ENCODE measurements at regions not wholly inside any gene's neighbourhood (a gene's known extent, or its start where the extent isn't known, plus 50 kb on each side); places are given as distances from the start of the nearest gene placed in this dataset.

DNA sequence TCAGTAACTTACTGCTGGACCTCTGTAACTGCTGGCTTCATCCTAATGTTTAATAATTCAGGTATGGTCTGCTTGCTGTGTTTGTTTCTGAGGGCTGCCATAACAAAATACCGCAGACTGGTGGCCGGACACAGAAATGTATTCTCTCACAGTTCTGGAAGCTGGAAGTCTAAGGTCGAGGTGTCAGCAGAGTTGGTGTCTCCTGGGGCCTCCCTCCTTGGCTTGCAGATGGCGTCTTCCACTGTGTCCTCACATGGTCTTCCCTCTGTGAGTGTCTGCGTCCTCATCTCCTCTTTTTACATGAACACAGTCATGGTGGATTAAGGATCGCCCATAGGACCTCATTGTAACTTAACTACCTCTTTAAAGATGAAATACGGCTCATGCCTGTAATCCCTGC lies 389.7 kb upstream of the JARID2 start:
- no peak for TF ChIP-seq POLR2AphosphoS5 (IDR thresholded peaks at IDR 0.05; ENCODE audit: insufficient read depth in 1 of 2, low read depth in 1 of 2)
- no peak for TF ChIP-seq POLR2A (IDR thresholded peaks at IDR 0.05)
- TF ChIP-seq, protein P1, sequence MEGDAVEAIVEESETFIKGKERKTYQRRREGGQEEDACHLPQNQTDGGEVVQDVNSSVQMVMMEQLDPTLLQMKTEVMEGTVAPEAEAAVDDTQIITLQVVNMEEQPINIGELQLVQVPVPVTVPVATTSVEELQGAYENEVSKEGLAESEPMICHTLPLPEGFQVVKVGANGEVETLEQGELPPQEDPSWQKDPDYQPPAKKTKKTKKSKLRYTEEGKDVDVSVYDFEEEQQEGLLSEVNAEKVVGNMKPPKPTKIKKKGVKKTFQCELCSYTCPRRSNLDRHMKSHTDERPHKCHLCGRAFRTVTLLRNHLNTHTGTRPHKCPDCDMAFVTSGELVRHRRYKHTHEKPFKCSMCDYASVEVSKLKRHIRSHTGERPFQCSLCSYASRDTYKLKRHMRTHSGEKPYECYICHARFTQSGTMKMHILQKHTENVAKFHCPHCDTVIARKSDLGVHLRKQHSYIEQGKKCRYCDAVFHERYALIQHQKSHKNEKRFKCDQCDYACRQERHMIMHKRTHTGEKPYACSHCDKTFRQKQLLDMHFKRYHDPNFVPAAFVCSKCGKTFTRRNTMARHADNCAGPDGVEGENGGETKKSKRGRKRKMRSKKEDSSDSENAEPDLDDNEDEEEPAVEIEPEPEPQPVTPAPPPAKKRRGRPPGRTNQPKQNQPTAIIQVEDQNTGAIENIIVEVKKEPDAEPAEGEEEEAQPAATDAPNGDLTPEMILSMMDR (IDR thresholded peaks at IDR 0.05): no peak
- intact Hi-C loops (cut with DNase I): no loop called here
- Histone ChIP-seq H3K27ac (no peak overlapping the region), H3K36me3 (no peaks in the 10 kb centered on the region), H3K4me1 (no peaks in the 10 kb centered on the region), H3K27me3 (no peaks in the 10 kb centered on the region), H3K4me3 (no peak overlapping the region), H3K9me3 (no peaks in the 10 kb centered on the region)
- no peak for DNase-seq (ENCODE audit: extremely low spot score in 2 of 2)

DNA sequence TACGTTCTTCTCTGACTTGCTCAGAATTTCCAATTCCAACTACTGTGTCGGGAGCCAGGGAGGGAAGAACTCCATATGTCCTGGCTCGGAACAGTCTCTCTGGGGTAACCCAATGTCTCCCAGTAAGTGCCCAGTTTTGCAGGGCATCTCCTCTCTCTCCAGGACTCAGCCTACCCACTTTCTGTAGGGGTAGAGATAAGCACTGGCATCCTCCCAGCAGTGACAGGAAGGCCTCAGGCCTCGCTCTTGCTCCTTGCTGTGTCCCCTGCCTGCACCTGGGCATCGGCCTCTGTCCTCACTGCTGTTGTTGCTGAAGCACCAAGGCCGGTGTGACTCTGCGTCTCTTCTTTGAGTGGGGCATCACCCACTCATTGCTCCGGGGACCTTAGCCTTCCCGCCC lies 388.9 kb upstream of the JARID2 start:
- H3K4me3 ChIP-seq: no peak overlapping the region
- H3K27ac ChIP-seq: no peak overlapping the region
- H3K36me3 ChIP-seq: no peaks in the 10 kb centered on the region
- no peaks in the 10 kb centered on the region for H3K4me1 ChIP-seq
- no peak for DNase-seq (ENCODE audit: extremely low spot score in 2 of 2)
- TF ChIP-seq, protein P1 (IDR thresholded peaks at IDR 0.05): no peak
- TF ChIP-seq POLR2A (IDR thresholded peaks at IDR 0.05) (no peak), POLR2AphosphoS5 (IDR thresholded peaks at IDR 0.05; ENCODE audit: insufficient read depth in 1 of 2, low read depth in 1 of 2) (no peak)
- H3K9me3 ChIP-seq: no peaks in the 10 kb centered on the region
- intact Hi-C loops (cut with DNase I): no loop called here
- H3K27me3 ChIP-seq: no peaks in the 10 kb centered on the region

DNA sequence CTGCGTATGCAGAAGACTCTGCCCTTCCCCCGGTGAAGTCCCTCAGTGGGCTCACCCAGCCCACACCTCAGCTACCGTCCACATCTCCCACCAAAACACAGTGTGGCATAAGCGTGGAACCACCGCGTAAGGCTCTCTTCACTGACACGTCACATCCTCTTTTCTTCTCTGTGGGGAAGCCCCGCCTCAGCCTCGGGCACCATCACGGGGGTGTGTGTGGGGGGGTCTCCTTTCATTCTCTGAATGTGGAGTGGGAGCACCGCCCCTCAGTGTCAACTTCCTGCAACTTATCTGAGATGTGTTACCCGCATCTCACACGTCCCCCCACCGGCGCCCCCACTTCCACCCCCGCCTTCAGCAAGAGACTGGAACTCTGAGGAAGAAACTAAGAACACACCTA lies 388.4 kb upstream of the JARID2 start:
- no peak for DNase-seq (ENCODE audit: extremely low spot score in 2 of 2)
- Histone ChIP-seq H3K4me1 (no peaks in the 10 kb centered on the region), H3K4me3 (no peak overlapping the region), H3K9me3 (no peaks in the 10 kb centered on the region), H3K27me3 (no peaks in the 10 kb centered on the region), H3K36me3 (no peaks in the 10 kb centered on the region), H3K27ac (no peak overlapping the region)
- TF ChIP-seq, protein P1 (IDR thresholded peaks at IDR 0.05): no peak
- TF ChIP-seq POLR2AphosphoS5 (IDR thresholded peaks at IDR 0.05; ENCODE audit: insufficient read depth in 1 of 2, low read depth in 1 of 2) (no peak), POLR2A (IDR thresholded peaks at IDR 0.05) (no peak)
- intact Hi-C loops (cut with DNase I): no loop called here

DNA sequence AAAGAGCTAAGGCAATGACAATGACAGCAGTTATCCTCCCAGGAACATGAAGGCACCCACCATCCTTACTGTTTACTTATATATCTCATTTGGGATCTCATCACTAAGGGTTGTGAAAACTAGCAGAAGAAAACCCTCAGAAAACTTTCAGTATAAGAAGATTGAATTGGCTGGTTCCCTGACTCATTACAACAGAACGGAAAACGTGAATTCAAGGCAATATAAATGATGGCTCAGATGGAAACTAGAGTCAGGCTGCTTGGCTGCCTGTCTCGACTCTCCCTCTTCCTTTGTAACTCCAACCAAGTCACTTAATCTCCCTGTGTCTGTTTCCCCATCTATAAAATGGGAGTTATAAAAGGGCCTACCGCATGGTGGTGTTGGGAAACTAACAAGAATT lies 387.1 kb upstream of the JARID2 start:
- DNase-seq (ENCODE audit: extremely low spot score in 2 of 2): no peak
- Histone ChIP-seq H3K9me3 (no peaks in the 10 kb centered on the region), H3K27ac (no peak overlapping the region), H3K27me3 (no peaks in the 10 kb centered on the region), H3K4me1 (no peaks in the 10 kb centered on the region), H3K36me3 (no peaks in the 10 kb centered on the region), H3K4me3 (no peak overlapping the region)
- intact Hi-C loops (cut with DNase I): no loop called here
- TF ChIP-seq, protein P1 (IDR thresholded peaks at IDR 0.05): no peak
- TF ChIP-seq POLR2A (IDR thresholded peaks at IDR 0.05) (no peak), POLR2AphosphoS5 (IDR thresholded peaks at IDR 0.05; ENCODE audit: insufficient read depth in 1 of 2, low read depth in 1 of 2) (no peak)

DNA sequence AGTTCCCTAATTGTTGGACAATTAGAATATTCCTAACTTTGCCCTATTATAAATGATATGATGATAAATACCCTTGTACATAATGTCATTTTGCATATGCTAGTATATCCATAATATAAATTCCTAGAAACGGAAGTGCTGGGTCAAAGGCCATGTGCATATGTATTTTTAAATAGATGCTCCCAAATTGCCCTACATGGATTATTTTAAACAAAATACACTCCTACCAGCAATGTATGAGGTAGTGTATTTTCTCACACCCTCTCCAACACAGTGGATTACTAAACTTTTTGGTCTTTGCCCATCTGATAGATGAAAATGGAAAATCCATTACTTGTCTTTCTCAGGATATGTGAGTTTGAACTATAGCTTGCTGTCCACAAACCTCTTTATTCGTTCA lies 385.1 kb upstream of the JARID2 start:
- no peak for DNase-seq (ENCODE audit: extremely low spot score in 2 of 2)
- Histone ChIP-seq H3K36me3 (no peaks in the 10 kb centered on the region), H3K4me3 (no peak overlapping the region), H3K27ac (no peak overlapping the region), H3K4me1 (no peaks in the 10 kb centered on the region), H3K27me3 (no peaks in the 10 kb centered on the region), H3K9me3 (no peaks in the 10 kb centered on the region)
- no peak for TF ChIP-seq POLR2AphosphoS5 (IDR thresholded peaks at IDR 0.05; ENCODE audit: insufficient read depth in 1 of 2, low read depth in 1 of 2)
- TF ChIP-seq, protein P1 (IDR thresholded peaks at IDR 0.05): no peak
- no peak for TF ChIP-seq POLR2A (IDR thresholded peaks at IDR 0.05)
- intact Hi-C loops (cut with DNase I): no loop called here
